ENCODE measurements at regions not wholly inside any gene's neighbourhood (a gene's known extent, or its start where the extent isn't known, plus 50 kb on each side); places are given as distances from the start of the nearest gene placed in this dataset.

GRCh38 chr13:73681779-73682178 lies 452.4 kb downstream of the KLF12 start:
- TF ChIP-seq CTCF (IDR thresholded peaks at IDR 0.05) = no peak
- TF ChIP-seq POLR2A (IDR thresholded peaks at IDR 0.05) = no peak

Measured in body of pancreas (tissue), 4 donors.